ENCODE measurements at regions not wholly inside any gene's neighbourhood (a gene's known extent, or its start where the extent isn't known, plus 50 kb on each side); places are given as distances from the start of the nearest gene placed in this dataset.
A peak's percentile ranks its signal among the peaks of the same experiment; 100 is the strongest.

- TF ChIP-seq ZBTB33 (IDR thresholded peaks at IDR 0.05; ENCODE audit: extremely low read depth, insufficient replicate concordance, low read length) = no peak
- TF ChIP-seq SP1 (IDR thresholded peaks at IDR 0.05; ENCODE audit: low read depth) = no peak
- TF ChIP-seq ZFX (IDR thresholded peaks at IDR 0.05) = no peak
Measured at GRCh38 chr5:88663793-88664216, 219.2 kb downstream of the MEF2C start (continued).

- H2AFZ ChIP-seq (ENCODE audit: low read depth, low read length, poor library complexity, severe bottlenecking) = peak overlapping the region; percentile 12
- H3K36me3 ChIP-seq (ENCODE audit: control insufficient read depth in 1 of 2, insufficient read depth in 2 of 2, low read length in 2 of 2) = no peaks in the 10 kb centered on the region
- BruUV-seq (replicated peaks) = no TSS peak
- ATAC-seq = no peak
- H3K27me3 ChIP-seq (ENCODE audit: insufficient read depth, low read length) = no peaks in the 10 kb centered on the region
- intact Hi-C loops (cut with micrococcal nuclease) = loop anchor here (10.0 kb wide), 1 partner anchor 398 kb away; the partner anchor contains the start of gene TMEM161B
- no peak overlapping the region for H3K4me2 ChIP-seq (ENCODE audit: low read length)
- no peak for DNase-seq (ENCODE audit: low read depth, low spot score)
- H3K9me3 ChIP-seq (ENCODE audit: control insufficient read depth in 1 of 2, insufficient read depth in 1 of 2, low read depth in 1 of 2, low read length in 2 of 2) = no peaks in the 10 kb centered on the region
- POLR2A ChIA-PET = no interaction called here
- no peaks in the 10 kb centered on the region for H3K79me2 ChIP-seq (ENCODE audit: insufficient read depth, low read length)
- H4K20me1 ChIP-seq (ENCODE audit: insufficient read depth) = no peaks in the 10 kb centered on the region
- no peak overlapping the region for H3K4me3 ChIP-seq (replicated peaks in 1 of 2; ENCODE audit: low read depth in 1 of 2, low read length in 2 of 2)
- H3K27ac ChIP-seq (ENCODE audit: low read depth, low read length) = no peak overlapping the region
- RAD21 ChIA-PET (ENCODE audit: low non-redundant PET in 1 of 2, low total read pairs in 2 of 2, uncharacterized antibody in 2 of 2, unreplicated experiment in 2 of 2) = no interaction called here
- H3K4me1 ChIP-seq (ENCODE audit: control insufficient read depth in 1 of 2, insufficient read depth in 2 of 2, low read length in 2 of 2) = peaks cover 0 to 12% of the 10 kb centered on the region in 2 experiments; a peak in 2 of 4 replicates
- CTCF ChIA-PET = no interaction called here
- TF ChIP-seq CTCF (IDR thresholded peaks at IDR 0.05 in 2 of 3, conservative IDR thresholded peaks at IDR 0.05 in 1 of 3; ENCODE audit: borderline replicate concordance in 1 of 3, insufficient read depth in 1 of 3, low read depth in 2 of 3, low read length in 2 of 3) (no peak), TCF7L2 (IDR thresholded peaks at IDR 0.05; ENCODE audit: borderline replicate concordance, extremely low read depth, insufficient read depth, insufficient read length) (no peak)
- no peaks in the 10 kb centered on the region for H3K9me2 ChIP-seq (ENCODE audit: insufficient read depth)
- no peak overlapping the region for H3K9ac ChIP-seq (ENCODE audit: low read length)
Measured at GRCh38 chr5:88662846-88663245, 220.1 kb downstream of the MEF2C start.
